ENCODE measurements at regions not wholly inside any gene's neighbourhood (a gene's known extent, or its start where the extent isn't known, plus 50 kb on each side); places are given as distances from the start of the nearest gene placed in this dataset.

- no peaks in the 10 kb centered on the region for H3K27me3 ChIP-seq (replicated peaks; ENCODE audit: control insufficient read depth, insufficient read depth, low read length)
- no peak for DNase-seq
- Mint-ChIP-seq H3K27ac (ENCODE audit: unreplicated experiment) (no peak overlapping the region), H3K4me1 (ENCODE audit: low read depth, unreplicated experiment) (no peaks in the 10 kb centered on the region), H3K36me3 (ENCODE audit: insufficient read depth, unreplicated experiment) (no peaks in the 10 kb centered on the region), H3K27me3 (ENCODE audit: insufficient read depth, unreplicated experiment) (no peaks in the 10 kb centered on the region), H3K4me3 (ENCODE audit: unreplicated experiment) (no peak overlapping the region), H3K9me3 (ENCODE audit: unreplicated experiment) (no peaks in the 10 kb centered on the region)
- POLR2A ChIA-PET: no interaction called here
- H3K4me1 ChIP-seq: no peaks in the 10 kb centered on the region
- no peak overlapping the region for H3K4me3 ChIP-seq (ENCODE audit: low read depth, low read length)
- intact Hi-C loops (cut with micrococcal nuclease; ENCODE audit: unreplicated experiment): no loop called here
- CTCF ChIA-PET: no interaction called here
- no peaks in the 10 kb centered on the region for H3K9me3 ChIP-seq
- no peak for TF ChIP-seq CTCF (IDR thresholded peaks at IDR 0.05; ENCODE audit: insufficient read depth in 1 of 2, low read depth in 1 of 2, low read length in 1 of 2, severe bottlenecking in 1 of 2, unreplicated experiment in 1 of 2)
- no peaks in the 10 kb centered on the region for H3K36me3 ChIP-seq (ENCODE audit: control insufficient read depth, insufficient read depth, low read length)
- no TSS peak for BruUV-seq (replicated peaks)
Observed at GRCh38 chr4:43564107-43564506, 671.6 kb downstream of the GRXCR1 start.

GRCh38 chr4:43564591-43564990, 672.1 kb downstream of the GRXCR1 start:
- no peaks in the 10 kb centered on the region for H3K4me1 Mint-ChIP-seq (ENCODE audit: low read depth, unreplicated experiment)
- ChIA-PET POLR2A (no interaction called here), CTCF (no interaction called here)
- Histone ChIP-seq H3K27me3 (replicated peaks; ENCODE audit: control insufficient read depth, insufficient read depth, low read length) (no peaks in the 10 kb centered on the region), H3K4me1 (no peaks in the 10 kb centered on the region), H3K36me3 (ENCODE audit: control insufficient read depth, insufficient read depth, low read length) (no peaks in the 10 kb centered on the region), H3K4me3 (ENCODE audit: low read depth, low read length) (no peak overlapping the region), H3K9me3 (no peaks in the 10 kb centered on the region)
- no peaks in the 10 kb centered on the region for H3K27me3 Mint-ChIP-seq (ENCODE audit: insufficient read depth, unreplicated experiment)
- H3K36me3 Mint-ChIP-seq (ENCODE audit: insufficient read depth, unreplicated experiment): no peaks in the 10 kb centered on the region
- no TSS peak for BruUV-seq (replicated peaks)
- H3K4me3 Mint-ChIP-seq (ENCODE audit: unreplicated experiment): no peak overlapping the region
- H3K27ac Mint-ChIP-seq (ENCODE audit: unreplicated experiment): no peak overlapping the region
- no peaks in the 10 kb centered on the region for H3K9me3 Mint-ChIP-seq (ENCODE audit: unreplicated experiment)
- DNase-seq: no peak
- intact Hi-C loops (cut with micrococcal nuclease; ENCODE audit: unreplicated experiment): no loop called here
- no peak for TF ChIP-seq CTCF (IDR thresholded peaks at IDR 0.05; ENCODE audit: insufficient read depth in 1 of 2, low read depth in 1 of 2, low read length in 1 of 2, severe bottlenecking in 1 of 2, unreplicated experiment in 1 of 2)

GRCh38 chr4:43567644-43568043, 675.1 kb downstream of the GRXCR1 start:
- no peaks in the 10 kb centered on the region for H3K9me3 Mint-ChIP-seq (ENCODE audit: unreplicated experiment)
- Histone ChIP-seq H3K9me3 (no peaks in the 10 kb centered on the region), H3K4me1 (no peaks in the 10 kb centered on the region), H3K4me3 (ENCODE audit: low read depth, low read length) (no peak overlapping the region), H3K27me3 (replicated peaks; ENCODE audit: control insufficient read depth, insufficient read depth, low read length) (no peaks in the 10 kb centered on the region), H3K36me3 (ENCODE audit: control insufficient read depth, insufficient read depth, low read length) (no peaks in the 10 kb centered on the region)
- H3K27ac Mint-ChIP-seq (ENCODE audit: unreplicated experiment): no peak overlapping the region
- no peak overlapping the region for H3K4me3 Mint-ChIP-seq (ENCODE audit: unreplicated experiment)
- DNase-seq: no peak
- no peaks in the 10 kb centered on the region for H3K4me1 Mint-ChIP-seq (ENCODE audit: low read depth, unreplicated experiment)
- TF ChIP-seq CTCF (IDR thresholded peaks at IDR 0.05; ENCODE audit: insufficient read depth in 1 of 2, low read depth in 1 of 2, low read length in 1 of 2, severe bottlenecking in 1 of 2, unreplicated experiment in 1 of 2): no peak
- intact Hi-C loops (cut with micrococcal nuclease; ENCODE audit: unreplicated experiment): no loop called here
- no TSS peak for BruUV-seq (replicated peaks)
- POLR2A ChIA-PET: no interaction called here
- CTCF ChIA-PET: no interaction called here
- no peaks in the 10 kb centered on the region for H3K27me3 Mint-ChIP-seq (ENCODE audit: insufficient read depth, unreplicated experiment)
- no peaks in the 10 kb centered on the region for H3K36me3 Mint-ChIP-seq (ENCODE audit: insufficient read depth, unreplicated experiment)

Measured in Caco-2 (cell line).